ENCODE measurements at regions not wholly inside any gene's neighbourhood (a gene's known extent, or its start where the extent isn't known, plus 50 kb on each side); places are given as distances from the start of the nearest gene placed in this dataset.

DNA sequence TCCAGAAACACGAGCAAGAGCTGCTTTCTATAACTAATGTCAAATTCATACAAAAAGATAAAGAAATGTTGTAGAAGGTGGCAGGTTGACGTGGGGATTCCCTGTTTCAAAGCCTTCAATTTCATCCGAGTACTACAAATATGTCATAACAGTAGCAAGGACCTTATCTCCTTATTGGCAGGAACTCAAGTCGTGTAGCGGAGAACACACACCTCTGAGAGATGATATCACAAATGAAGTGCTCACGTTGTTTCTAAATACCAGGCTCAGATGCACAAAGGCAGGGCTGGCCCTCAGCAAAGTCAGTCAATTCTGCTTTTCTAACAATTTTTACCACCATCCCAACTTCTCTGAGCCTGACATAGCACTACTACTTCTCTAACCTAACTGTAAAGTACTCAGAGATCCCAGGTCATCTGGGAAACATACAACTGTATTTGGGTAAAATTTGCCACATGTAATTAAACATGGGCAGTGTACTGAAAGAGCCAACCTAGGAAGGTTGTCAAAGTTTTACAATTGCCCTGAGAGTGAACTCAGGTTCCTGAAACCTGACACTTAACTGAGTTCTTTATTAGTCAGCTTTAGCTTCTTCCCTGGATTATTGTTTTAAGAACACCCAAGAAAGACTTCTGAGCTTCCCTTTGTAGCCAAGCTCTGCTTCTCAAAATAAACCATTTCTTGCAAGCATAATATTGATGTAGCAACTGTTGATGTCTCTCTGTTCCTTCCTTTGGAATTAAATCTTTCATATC lies 813.7 kb upstream of the ACVR2A start:
- DNase-seq (ENCODE audit: low read depth), result no peak
- H3K4me3 ChIP-seq (ENCODE audit: low read depth, low read length), result no peak overlapping the region
- TF ChIP-seq, protein P1, sequence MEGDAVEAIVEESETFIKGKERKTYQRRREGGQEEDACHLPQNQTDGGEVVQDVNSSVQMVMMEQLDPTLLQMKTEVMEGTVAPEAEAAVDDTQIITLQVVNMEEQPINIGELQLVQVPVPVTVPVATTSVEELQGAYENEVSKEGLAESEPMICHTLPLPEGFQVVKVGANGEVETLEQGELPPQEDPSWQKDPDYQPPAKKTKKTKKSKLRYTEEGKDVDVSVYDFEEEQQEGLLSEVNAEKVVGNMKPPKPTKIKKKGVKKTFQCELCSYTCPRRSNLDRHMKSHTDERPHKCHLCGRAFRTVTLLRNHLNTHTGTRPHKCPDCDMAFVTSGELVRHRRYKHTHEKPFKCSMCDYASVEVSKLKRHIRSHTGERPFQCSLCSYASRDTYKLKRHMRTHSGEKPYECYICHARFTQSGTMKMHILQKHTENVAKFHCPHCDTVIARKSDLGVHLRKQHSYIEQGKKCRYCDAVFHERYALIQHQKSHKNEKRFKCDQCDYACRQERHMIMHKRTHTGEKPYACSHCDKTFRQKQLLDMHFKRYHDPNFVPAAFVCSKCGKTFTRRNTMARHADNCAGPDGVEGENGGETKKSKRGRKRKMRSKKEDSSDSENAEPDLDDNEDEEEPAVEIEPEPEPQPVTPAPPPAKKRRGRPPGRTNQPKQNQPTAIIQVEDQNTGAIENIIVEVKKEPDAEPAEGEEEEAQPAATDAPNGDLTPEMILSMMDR (IDR thresholded peaks at IDR 0.05; ENCODE audit: low read depth, low read length, missing control alignments), result no peak

- DNase-seq (ENCODE audit: low read depth), result no peak
- no peak overlapping the region for H3K4me3 ChIP-seq (ENCODE audit: low read depth, low read length)
- TF ChIP-seq, protein P1 (IDR thresholded peaks at IDR 0.05; ENCODE audit: low read depth, low read length, missing control alignments), result no peak
Measured at GRCh38 chr2:147027436-147027835, 817.4 kb upstream of the ACVR2A start.

GRCh38 chr2:147026664-147027295 lies 818.0 kb upstream of the ACVR2A start:
- TF ChIP-seq, protein P1 (IDR thresholded peaks at IDR 0.05; ENCODE audit: low read depth, low read length, missing control alignments), result no peak
- H3K4me3 ChIP-seq (ENCODE audit: low read depth, low read length), result no peak overlapping the region
- DNase-seq (ENCODE audit: low read depth), result no peak

DNA sequence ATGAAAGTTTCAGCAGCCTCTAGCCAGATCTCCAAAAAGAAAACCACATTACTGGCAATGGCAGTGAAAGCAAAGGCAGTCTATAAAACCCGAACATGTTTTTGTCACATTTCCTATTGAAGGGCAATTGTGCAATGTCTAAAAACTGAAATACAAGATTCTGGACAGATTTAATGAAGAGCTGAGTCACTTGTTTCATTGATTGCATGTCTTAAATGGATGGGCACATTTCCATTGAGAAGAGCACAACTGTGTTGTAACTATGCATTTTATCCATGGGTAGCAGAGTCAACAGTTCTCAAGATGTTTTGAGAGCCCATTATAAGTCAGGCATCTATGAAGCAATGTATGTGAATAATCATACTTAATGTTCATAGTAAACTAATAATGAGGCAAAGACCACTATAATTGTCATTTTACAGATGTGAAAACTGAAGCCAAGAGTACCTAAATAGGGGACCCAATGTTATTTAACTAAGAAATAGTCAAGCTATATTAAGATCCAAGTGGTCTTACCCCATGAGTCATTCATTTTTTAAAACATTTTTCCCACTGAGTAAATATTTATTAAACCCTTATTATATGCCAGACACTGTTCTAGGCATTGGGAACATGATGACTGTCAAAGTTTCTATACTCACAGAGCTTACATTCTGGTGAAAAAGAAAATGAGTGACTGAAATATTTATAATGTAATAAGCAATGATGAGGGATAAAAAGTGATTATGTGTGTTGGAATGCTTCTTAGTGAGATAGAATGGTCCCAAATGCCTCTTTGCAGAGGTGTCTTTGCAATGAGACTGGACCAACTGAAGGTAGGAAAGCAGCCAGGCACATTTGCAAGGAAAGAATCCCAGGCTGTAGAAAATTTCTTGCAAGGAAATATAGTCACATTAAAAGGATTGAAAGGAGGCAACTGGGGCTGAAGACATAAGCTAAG lies 818.9 kb upstream of the ACVR2A start:
- no peak overlapping the region for H3K4me3 ChIP-seq (ENCODE audit: low read depth, low read length)
- DNase-seq (ENCODE audit: low read depth), result no peak
- TF ChIP-seq, protein P1 (IDR thresholded peaks at IDR 0.05; ENCODE audit: low read depth, low read length, missing control alignments), result no peak

DNA sequence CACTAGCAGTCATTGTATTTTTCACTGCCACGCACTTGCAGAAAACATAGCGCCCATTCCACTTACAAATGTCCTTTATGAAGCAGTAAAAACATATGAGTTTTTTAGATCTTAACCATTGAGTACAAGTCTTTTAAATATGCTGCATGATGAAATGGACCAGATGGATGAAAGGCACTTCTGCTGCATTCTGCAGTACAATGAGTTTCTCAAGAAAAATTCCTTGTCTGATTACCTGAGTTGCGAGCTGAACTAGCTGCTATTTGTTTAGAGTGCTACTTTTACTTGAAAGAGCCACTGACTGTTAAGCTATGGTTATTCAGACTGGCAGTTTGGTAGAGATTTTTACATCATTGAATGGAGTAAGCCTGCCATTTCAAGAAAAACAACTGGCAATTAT lies 825.5 kb upstream of the ACVR2A start:
- TF ChIP-seq, protein P1 (IDR thresholded peaks at IDR 0.05; ENCODE audit: low read depth, low read length, missing control alignments), result no peak
- no peak overlapping the region for H3K4me3 ChIP-seq (ENCODE audit: low read depth, low read length)
- no peak for DNase-seq (ENCODE audit: low read depth)

- DNase-seq (ENCODE audit: low read depth), result no peak
- no peak overlapping the region for H3K4me3 ChIP-seq (ENCODE audit: low read depth, low read length)
- TF ChIP-seq, protein P1 (IDR thresholded peaks at IDR 0.05; ENCODE audit: low read depth, low read length, missing control alignments), result no peak
Measured at GRCh38 chr2:147017951-147018645, 826.7 kb upstream of the ACVR2A start.

Data from GM12864 (cell line).